ENCODE measurements at regions not wholly inside any gene's neighbourhood (a gene's known extent, or its start where the extent isn't known, plus 50 kb on each side); places are given as distances from the start of the nearest gene placed in this dataset.

GRCh38 chr14:80059041-80059440 lies 152.3 kb downstream of the DIO2 start:
- TF ChIP-seq CTCF (IDR thresholded peaks at IDR 0.05) (no peak), POLR2A (IDR thresholded peaks at IDR 0.05) (no peak)
